ENCODE measurements at regions not wholly inside any gene's neighbourhood (a gene's known extent, or its start where the extent isn't known, plus 50 kb on each side); places are given as distances from the start of the nearest gene placed in this dataset.
"Not testable (repeated sequence)": the region's sequence is repeated elsewhere in the genome, so short reads cannot be mapped to it uniquely, and the experiment has no call there.

- DNase-seq (ENCODE audit: low read depth, low spot score): no peak
Observed at GRCh38 chr14:22388669-22389595, 200.1 kb downstream of the DAD1 start.

DNA sequence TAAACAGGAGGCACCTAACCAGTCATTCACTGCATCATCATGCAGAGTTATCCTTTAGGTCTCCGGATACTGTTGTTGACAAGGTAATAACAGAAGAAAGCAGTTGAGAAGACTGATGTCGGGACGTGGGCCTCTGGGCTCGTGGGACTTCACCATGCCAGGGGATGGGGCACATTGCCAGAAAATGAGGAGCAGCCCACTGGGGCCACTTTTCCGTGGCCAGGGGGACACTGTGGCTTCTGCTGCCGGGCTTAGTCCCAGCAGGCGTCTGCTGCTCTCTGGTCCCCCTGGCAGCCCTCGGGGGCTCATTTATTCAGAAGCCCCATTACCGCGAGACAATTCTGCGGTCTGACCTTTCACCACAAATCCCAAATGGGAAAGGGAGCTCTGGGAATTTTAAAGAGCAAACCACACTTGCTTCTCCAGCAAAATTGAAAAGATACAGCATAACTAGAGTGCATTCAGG lies 201.2 kb downstream of the DAD1 start:
- DNase-seq (ENCODE audit: low read depth, low spot score): no peak

DNA sequence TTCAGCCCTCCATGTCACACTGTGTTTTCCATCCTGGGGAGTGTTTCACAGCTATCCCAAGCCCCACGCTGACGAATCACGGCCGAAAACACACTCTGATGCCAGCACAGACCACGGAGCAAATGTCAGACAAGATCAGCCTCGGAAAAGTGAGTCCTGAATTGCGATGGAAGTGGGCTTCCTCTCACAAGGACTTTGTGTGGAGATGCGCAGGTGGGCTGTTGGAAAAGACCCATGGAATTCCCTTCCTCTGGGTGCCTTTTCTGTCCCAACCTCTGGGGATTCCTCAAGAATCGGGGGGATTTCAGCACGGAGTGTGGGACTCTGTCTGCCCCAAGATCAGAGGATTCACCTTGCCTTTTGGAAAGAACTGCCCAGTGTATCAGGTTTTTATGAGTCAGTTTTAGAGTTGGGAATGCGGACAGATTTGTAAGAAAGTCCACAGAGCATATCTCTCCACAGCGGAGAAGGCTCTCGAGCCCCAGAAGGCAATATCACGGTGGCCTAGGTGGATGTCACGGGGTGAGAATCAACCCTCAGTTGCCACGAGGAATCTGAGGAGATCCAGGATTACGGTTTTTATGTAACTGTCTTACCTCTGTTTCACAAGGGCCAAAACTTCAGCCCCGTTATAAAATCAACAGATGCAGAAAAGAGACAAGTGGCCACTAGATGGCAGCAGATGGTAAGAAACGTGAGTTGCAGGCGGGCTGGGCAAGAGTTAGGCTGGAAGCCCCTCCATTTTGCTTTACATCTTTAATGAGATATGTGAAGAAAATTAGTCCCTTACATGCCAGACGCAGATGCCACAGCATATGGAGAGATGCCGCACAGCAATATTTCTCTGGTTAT lies 201.9 kb downstream of the DAD1 start:
- DNase-seq (ENCODE audit: low read depth, low spot score): no peak

GRCh38 chr14:22384974-22385526 lies 204.0 kb downstream of the DAD1 start:
- no peak for DNase-seq (ENCODE audit: low read depth, low spot score)

GRCh38 chr14:22384167-22384549 lies 204.9 kb downstream of the DAD1 start:
- no peak for DNase-seq (ENCODE audit: low read depth, low spot score)

GRCh38 chr14:22383515-22384166 lies 205.4 kb downstream of the DAD1 start:
- DNase-seq (ENCODE audit: low read depth, low spot score): no peak

DNA sequence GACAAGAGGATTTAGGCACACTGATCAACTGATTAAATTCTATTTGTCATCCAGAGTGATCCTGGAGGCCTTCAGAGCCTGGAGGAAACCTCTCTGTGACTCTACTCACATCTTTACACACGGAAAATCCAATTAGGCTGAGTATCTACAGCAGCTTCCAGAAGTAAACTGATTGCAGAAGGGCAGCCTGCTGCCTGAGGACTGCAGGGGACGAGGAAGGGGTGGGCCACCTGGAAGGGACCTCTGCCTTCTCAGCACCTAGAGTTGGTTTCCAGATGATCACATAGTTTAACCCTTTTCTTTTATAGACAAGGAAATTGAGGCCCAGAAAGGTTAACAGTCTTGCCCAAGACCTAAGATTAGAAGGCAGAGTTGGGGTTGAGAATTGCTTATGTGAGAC lies 206.1 kb downstream of the DAD1 start:
- no peak for DNase-seq (ENCODE audit: low read depth, low spot score)

- DNase-seq (ENCODE audit: low read depth, low spot score): no peak
Observed at GRCh38 chr14:22382395-22382794, 206.6 kb downstream of the DAD1 start.

DNA sequence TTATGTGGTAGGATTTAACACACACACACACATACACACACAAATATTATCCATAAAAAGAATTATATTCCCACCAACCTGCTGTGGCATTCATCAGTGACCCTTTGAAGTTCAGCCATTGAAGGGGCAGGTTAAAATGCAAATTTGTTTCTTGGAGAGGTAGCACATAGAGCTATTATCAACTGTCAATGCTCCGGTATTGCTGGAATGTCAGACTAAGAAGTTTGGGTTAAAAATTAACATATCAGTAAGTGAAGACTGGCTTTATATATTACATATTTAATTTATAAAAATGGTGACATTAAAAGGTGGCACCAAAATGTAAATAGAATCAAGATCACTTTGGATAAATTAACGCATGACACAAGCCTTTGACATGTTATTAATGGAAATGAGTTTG lies 207.3 kb downstream of the DAD1 start:
- no peak for DNase-seq (ENCODE audit: low read depth, low spot score)

DNA sequence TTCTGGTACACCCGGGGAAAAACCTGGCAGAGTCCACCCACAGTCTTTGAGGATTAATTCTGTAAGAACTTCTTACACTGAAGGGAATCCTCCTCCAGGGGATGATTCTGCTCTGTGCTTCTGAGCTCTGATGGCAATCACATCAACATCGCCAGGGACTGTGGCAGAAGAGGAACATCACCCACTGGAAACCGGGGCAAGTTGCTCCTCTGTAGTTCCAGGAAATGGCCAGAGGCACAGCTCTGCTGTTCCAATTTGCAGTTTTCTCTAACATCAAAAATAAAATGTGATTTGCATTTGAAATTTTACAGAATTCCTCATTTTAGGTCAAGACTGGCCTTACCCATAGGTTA lies 207.6 kb downstream of the DAD1 start:
- no peak for DNase-seq (ENCODE audit: low read depth, low spot score)

- no peak for DNase-seq (ENCODE audit: low read depth, low spot score)
Observed at GRCh38 chr14:22380571-22381407, 208.2 kb downstream of the DAD1 start.

DNA sequence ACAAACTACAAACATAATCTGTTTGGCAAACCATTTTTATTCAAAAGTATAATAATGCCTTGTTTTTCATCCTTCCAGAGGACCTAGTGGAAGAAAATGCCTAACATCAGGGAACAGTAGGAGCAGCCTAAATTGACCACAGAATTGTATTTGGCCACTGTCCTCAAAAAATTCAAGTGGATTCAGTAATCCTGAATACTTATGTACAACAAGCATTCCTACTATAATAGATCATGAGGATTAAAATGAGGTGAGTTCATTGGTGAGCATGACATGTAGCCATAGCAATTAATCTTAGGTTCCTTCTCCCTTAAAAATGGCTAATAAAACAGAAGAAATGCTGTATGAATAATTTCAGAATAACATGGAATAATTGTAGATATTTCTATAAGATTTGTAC lies 209.3 kb downstream of the DAD1 start:
- no peak for DNase-seq (ENCODE audit: low read depth, low spot score)

GRCh38 chr14:22378181-22378580 lies 210.8 kb downstream of the DAD1 start:
- no peak for DNase-seq (ENCODE audit: low read depth, low spot score)

DNA sequence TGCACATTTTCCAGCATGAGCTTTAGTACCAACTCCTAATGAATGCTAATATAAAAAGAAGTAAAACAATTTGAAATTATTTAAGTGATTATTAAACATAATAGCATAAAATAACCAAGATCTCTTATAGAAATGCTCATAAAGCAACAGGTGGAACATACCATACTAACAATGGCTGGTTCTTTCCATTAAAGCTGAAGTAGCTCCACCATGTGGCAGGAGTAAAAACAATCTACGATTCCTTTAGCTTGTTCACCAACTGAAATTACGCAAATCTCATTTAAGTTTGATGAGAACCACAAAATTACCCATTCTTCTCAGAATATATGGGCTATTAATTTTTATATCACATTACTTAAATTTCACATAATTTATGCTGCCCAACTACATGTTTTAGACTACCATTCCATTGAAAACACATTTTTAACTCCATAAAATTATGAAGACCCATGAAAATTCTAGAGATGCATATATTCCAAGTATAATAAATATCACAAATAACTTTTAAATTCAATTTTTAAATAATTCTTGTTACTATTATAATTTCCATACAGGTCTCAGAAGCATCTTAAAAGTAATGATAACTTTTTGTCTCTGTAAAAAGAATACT lies 213.6 kb downstream of the DAD1 start:
- DNase-seq (ENCODE audit: low read depth, low spot score): no peak

DNA sequence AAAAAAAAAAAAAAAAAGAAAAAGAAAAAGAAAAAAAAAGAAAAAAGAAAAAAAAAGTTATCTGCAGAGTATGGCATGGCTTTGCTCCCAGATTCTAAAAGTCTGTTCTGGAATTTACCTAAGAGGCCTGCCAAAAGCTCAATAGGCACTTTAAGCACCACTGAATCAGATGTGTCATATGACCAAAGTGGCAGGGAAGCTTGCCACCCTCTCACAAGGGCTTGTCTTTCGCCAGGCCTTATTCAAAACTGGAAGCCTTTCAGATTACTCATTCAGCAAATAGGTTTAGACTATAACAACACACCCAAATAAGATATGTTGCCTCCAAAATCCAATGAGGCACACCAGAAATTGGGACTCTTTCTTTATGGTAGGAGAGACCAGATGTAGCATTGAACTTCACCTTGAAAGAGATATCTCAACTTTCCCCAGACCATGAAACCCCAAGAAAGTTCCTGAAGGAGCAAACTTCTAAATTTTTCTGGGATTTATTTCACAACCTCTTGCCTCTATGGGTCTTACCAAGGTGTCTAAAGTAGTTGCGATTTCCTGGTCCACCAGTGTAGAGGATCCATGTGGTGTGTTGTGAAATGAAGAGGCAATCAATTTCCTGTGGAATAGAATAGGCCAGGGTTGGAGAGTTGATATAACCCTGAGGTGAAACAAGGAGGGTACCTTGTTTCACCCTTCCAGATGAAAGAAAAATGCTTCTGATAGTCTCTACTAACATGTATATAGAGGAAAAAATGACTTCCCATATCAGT lies 218.8 kb downstream of the DAD1 start:
- no peak for DNase-seq (ENCODE audit: low read depth, low spot score)

- DNase-seq (ENCODE audit: low read depth, low spot score): no peak
Observed at GRCh38 chr14:22358726-22359125, 230.3 kb downstream of the DAD1 start.

DNA sequence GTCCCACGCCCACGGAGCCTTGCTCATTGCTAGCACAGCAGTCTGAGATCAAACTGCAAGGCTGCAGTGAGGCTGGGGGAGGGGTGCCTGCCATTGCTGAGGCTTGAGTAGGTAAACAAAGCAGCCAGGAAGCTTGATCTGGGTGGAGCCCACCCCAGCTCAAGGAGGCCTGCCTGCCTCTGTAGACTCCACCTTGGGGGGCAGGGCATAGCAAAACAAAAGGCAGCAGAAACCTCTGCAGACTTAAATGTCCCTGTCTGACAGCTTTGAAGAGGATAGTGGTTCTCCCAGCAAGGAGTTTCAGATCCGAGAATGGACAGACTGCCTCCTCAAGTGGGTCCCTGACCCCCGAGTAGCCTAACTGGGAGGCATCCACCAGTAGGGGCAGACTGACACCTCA lies 239.7 kb downstream of the DAD1 start:
- not testable (repeated sequence) for DNase-seq (ENCODE audit: low read depth, low spot score)

DNA sequence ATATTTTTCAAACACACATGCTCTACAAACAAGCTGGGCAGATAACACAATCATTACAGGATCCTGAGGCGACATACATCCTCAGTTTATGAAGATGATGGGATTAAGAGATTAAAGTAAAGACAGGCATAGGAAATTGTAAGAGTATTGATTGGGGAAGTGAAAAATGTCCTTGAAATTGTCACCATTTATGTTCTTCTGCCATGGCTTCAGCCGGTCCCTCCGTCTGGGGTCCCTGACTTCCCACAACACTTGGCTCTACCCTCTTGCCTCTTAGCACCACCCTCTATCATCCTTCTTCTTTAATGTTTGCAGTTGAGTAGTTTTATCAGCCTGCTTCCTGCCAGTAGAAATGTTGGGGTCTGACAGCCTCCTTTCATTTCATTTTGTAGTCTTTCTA lies 244.4 kb downstream of the DAD1 start:
- DNase-seq (ENCODE audit: low read depth, low spot score): no peak

DNA sequence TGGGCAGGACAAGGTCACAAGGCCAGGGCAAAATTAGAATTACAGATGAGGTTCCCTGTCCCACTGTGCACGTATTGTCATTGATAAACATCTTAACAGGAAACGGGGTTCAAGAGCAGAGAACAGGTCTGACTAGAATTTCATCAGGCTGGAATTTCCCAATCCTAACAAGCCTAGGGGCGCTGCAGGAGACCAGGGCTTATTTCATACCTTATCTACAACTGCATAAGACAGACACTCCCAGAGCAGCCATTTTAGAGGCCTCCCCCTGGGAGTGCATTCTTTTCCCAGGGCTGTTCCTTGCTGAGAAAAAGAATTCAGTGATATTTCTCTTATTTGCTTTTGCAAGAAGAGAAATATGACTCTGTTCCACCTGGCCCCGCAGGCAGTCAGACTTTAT lies 244.8 kb downstream of the DAD1 start:
- not testable (repeated sequence) for DNase-seq (ENCODE audit: low read depth, low spot score)

DNA sequence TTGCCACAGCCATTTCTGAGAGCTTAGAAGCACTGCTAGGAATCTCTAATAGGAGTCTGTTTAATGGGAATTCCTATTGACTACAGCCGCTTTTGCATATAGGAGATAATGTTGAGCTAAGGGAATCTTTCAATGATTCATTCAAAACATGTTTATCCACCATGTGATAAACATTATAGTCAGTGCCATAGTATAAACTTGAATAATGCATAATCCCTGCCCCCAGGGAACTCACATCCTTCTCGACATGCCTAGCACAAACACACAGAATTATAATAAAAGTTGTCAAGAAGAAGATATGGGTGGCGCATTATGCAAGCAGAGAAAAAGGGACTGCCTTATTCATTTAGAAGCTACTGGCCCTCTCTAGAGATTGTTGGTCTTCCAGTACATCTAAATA lies 248.0 kb downstream of the DAD1 start:
- no peak for DNase-seq (ENCODE audit: low read depth, low spot score)

Data from activated naive CD8-positive, alpha-beta T cell treated with anti-CD3 and anti-CD28 coated beads, Interleukin-2, amount 50 U/mL, for 16 hours (primary cell).